HepG2 (cell line): ENCODE measurements at regions not wholly inside any gene's neighbourhood (a gene's known extent, or its start where the extent isn't known, plus 50 kb on each side); places are given as distances from the start of the nearest gene placed in this dataset.

Experiments used
- JUND ChIP-seq: sonication (generic); formaldehyde crosslinking; IDR thresholded peaks from 2 replicates; pipeline ENCODE4 v1.8.0; 2022; ENCODE audit warnings: mild to moderate bottlenecking, missing genetic modification reagents
- KAT7 ChIP-seq: IDR thresholded peaks from 2 replicates; pipeline ENCODE4 v1.6.1; 2018; ENCODE audit warnings: borderline replicate concordance, missing compliant biosample characterization
- KDM2A ChIP-seq: sonication (generic); formaldehyde crosslinking; IDR thresholded peaks from 2 replicates; pipeline ENCODE4 v1.4.0; 2020; ENCODE audit warnings: low read depth, missing genetic modification reagents, borderline replicate concordance
- MEF2D ChIP-seq: sonication (generic); formaldehyde crosslinking; IDR thresholded peaks from 2 replicates; pipeline ENCODE4 v1.5.1; 2020; ENCODE audit warnings: mild to moderate bottlenecking, missing genetic modification reagents
- SIN3A ChIP-seq: IDR thresholded peaks from 2 replicates; pipeline ENCODE4 v1.6.1; 2011; ENCODE audit warnings: low read depth, mild to moderate bottlenecking, control low read depth, low read length, borderline replicate concordance
- ZSCAN29 ChIP-seq: sonication (generic); formaldehyde crosslinking; conservative IDR thresholded peaks from 2 replicates; pipeline ENCODE4 v1.4.0; 2020; ENCODE audit warnings: mild to moderate bottlenecking, missing genetic modification reagents
- TF ChIP-seq, protein P1 (sequence below), 2 experiments: IDR thresholded peaks; 2 replicates each; pipeline ENCODE4 v1.6.1; 2011 to 2012; ENCODE audit warnings: low read length in 2 of 2, borderline replicate concordance in 1 of 2, low read depth in 1 of 2, mild to moderate bottlenecking in 1 of 2, moderate library complexity in 1 of 2
- TF ChIP-seq, protein P2 (sequence below): IDR thresholded peaks from 2 replicates; pipeline ENCODE4 v1.6.1; 2016; ENCODE audit warnings: control low read depth
- TF ChIP-seq, protein P3 (sequence below): sonication (generic); formaldehyde crosslinking; IDR thresholded peaks from 2 replicates; pipeline ENCODE4 v1.5.0; 2020; ENCODE audit warnings: mild to moderate bottlenecking, missing genetic modification reagents, moderate library complexity

DNA sequence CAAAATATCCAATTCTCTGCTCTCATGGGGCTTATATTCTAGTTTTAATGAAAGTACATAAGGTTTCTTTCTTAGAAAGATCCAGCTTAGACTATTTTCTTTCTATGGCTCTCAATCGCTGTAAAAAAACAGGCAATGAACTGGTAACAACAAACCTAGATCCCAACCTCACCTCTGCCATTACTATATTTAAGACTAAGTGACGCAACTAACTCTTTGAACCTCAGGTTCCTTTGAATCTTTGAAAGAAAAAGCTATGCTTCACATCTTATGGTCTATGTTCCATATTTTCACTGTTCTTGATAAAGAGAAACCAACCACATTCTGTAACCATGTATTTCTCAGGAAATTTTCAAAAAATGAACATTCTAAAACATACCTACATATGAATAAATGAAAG, 88.5 kb downstream of the ELAPOR2 start:
- TF ChIP-seq MEF2D: no peak
- TF ChIP-seq ZSCAN29: no peak
- TF ChIP-seq, protein P1, sequence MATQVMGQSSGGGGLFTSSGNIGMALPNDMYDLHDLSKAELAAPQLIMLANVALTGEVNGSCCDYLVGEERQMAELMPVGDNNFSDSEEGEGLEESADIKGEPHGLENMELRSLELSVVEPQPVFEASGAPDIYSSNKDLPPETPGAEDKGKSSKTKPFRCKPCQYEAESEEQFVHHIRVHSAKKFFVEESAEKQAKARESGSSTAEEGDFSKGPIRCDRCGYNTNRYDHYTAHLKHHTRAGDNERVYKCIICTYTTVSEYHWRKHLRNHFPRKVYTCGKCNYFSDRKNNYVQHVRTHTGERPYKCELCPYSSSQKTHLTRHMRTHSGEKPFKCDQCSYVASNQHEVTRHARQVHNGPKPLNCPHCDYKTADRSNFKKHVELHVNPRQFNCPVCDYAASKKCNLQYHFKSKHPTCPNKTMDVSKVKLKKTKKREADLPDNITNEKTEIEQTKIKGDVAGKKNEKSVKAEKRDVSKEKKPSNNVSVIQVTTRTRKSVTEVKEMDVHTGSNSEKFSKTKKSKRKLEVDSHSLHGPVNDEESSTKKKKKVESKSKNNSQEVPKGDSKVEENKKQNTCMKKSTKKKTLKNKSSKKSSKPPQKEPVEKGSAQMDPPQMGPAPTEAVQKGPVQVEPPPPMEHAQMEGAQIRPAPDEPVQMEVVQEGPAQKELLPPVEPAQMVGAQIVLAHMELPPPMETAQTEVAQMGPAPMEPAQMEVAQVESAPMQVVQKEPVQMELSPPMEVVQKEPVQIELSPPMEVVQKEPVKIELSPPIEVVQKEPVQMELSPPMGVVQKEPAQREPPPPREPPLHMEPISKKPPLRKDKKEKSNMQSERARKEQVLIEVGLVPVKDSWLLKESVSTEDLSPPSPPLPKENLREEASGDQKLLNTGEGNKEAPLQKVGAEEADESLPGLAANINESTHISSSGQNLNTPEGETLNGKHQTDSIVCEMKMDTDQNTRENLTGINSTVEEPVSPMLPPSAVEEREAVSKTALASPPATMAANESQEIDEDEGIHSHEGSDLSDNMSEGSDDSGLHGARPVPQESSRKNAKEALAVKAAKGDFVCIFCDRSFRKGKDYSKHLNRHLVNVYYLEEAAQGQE (IDR thresholded peaks at IDR 0.05; ENCODE audit: borderline replicate concordance in 1 of 2, low read depth in 1 of 2, low read length in 2 of 2): no peak
- TF ChIP-seq, protein P2, sequence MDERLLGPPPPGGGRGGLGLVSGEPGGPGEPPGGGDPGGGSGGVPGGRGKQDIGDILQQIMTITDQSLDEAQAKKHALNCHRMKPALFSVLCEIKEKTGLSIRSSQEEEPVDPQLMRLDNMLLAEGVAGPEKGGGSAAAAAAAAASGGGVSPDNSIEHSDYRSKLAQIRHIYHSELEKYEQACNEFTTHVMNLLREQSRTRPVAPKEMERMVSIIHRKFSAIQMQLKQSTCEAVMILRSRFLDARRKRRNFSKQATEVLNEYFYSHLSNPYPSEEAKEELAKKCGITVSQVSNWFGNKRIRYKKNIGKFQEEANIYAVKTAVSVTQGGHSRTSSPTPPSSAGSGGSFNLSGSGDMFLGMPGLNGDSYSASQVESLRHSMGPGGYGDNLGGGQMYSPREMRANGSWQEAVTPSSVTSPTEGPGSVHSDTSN (CRISPR knock-in tag): no peak
- TF ChIP-seq, protein P3, sequence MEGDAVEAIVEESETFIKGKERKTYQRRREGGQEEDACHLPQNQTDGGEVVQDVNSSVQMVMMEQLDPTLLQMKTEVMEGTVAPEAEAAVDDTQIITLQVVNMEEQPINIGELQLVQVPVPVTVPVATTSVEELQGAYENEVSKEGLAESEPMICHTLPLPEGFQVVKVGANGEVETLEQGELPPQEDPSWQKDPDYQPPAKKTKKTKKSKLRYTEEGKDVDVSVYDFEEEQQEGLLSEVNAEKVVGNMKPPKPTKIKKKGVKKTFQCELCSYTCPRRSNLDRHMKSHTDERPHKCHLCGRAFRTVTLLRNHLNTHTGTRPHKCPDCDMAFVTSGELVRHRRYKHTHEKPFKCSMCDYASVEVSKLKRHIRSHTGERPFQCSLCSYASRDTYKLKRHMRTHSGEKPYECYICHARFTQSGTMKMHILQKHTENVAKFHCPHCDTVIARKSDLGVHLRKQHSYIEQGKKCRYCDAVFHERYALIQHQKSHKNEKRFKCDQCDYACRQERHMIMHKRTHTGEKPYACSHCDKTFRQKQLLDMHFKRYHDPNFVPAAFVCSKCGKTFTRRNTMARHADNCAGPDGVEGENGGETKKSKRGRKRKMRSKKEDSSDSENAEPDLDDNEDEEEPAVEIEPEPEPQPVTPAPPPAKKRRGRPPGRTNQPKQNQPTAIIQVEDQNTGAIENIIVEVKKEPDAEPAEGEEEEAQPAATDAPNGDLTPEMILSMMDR (CRISPR knock-in tag): no peak
- TF ChIP-seq JUND (CRISPR knock-in tag): no peak
- TF ChIP-seq KAT7 (CRISPR knock-in tag): no peak
- TF ChIP-seq SIN3A: no peak
- TF ChIP-seq KDM2A (CRISPR knock-in tag): no peak
